Central memory CD8-positive, alpha-beta T cell (primary cell): ENCODE measurements at regions not wholly inside any gene's neighbourhood (a gene's known extent, or its start where the extent isn't known, plus 50 kb on each side); places are given as distances from the start of the nearest gene placed in this dataset.

Experiments used
- ATAC-seq: fragments of 150-1000 bp; cut with Tn5 transposase; replicated peaks from 2 replicates; pipeline ENCODE4 v1.10.0; 2022; ENCODE audit warnings: mild to moderate bottlenecking, moderate FRiP score, moderate number of reproducible peaks; ENCODE audit not compliant: poor library complexity, severe bottlenecking; ENCODE audit errors: extremely low read depth
- DNase-seq, 2 donors: peaks; one replicate each; pipeline ENCODE4 v3.0.0; 2021; ENCODE audit warnings: low spot score in 2 of 2
- H3K27ac Mint-ChIP-seq: one replicate; pipeline ENCODE4 v1.8.0; 2022; ENCODE audit warnings: low read depth, mild to moderate bottlenecking, moderate library complexity, mixed read lengths
- H3K27me3 Mint-ChIP-seq: one replicate; pipeline ENCODE4 v1.8.0; 2022; ENCODE audit warnings: mixed read lengths
- H3K36me3 Mint-ChIP-seq: one replicate; pipeline ENCODE4 v1.8.0; 2022; ENCODE audit warnings: mild to moderate bottlenecking, moderate library complexity, mixed read lengths; ENCODE audit not compliant: insufficient read depth
- H3K4me1 Mint-ChIP-seq: one replicate; pipeline ENCODE4 v1.8.0; 2022; ENCODE audit warnings: mixed read lengths
- H3K4me3 Mint-ChIP-seq: one replicate; pipeline ENCODE4 v1.8.0; 2022; ENCODE audit warnings: mild to moderate bottlenecking, moderate library complexity, mixed read lengths
- H3K9me3 Mint-ChIP-seq: one replicate; pipeline ENCODE4 v1.8.0; 2022; ENCODE audit warnings: mixed read lengths

DNA sequence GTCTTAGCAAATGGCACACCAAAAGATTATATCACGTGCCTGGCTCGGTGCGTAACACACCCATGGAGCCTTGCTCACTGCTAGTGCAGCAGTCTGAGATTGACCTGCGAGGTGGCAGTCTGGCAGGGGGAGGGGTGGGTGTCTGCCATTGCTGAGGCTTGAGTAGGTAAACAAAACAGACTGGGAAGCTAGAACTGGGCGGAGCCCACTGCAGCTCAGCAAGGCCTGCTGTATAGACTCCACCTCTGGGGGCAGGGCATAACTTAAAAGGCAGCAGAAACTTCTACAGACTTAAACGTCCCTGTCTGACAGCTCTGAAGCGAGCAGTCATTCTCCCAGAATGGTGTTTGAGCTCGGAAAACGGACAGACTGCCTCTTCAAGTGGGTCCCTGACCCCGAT, 55.9 kb upstream of the FSHR start:
- H3K4me1 Mint-ChIP-seq = no peaks in the 10 kb centered on the region
- ATAC-seq (no peak), DNase-seq (no peak)
- H3K27ac Mint-ChIP-seq = no peak overlapping the region
- H3K9me3 Mint-ChIP-seq = peaks cover 22% of the 10 kb centered on the region
- no peaks in the 10 kb centered on the region for H3K27me3 Mint-ChIP-seq
- no peaks in the 10 kb centered on the region for H3K36me3 Mint-ChIP-seq
- H3K4me3 Mint-ChIP-seq = no peak overlapping the region

DNA sequence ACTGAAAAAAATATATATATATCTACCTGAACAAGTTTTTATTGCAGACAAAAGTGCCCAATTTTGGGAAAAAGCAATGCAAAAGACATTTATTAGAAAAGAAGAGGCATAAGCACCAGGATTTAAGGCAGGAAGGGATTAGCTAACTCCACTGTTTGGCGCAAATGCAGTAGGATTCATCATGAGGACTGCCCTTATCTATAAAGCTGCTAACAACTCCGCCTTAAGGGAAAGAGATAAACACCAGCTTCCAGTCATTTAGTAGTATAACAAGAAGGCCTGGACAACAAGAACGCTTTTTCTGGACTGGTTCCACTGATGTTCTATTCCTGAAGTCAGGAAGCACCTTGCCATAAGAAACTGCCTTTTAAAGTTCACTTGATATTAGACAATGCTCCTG, 52.9 kb upstream of the FSHR start:
- H3K27me3 Mint-ChIP-seq = no peaks in the 10 kb centered on the region
- ATAC-seq (no peak), DNase-seq (no peak)
- peaks cover 20% of the 10 kb centered on the region for H3K9me3 Mint-ChIP-seq
- H3K4me3 Mint-ChIP-seq = no peak overlapping the region
- H3K27ac Mint-ChIP-seq = no peak overlapping the region
- no peaks in the 10 kb centered on the region for H3K36me3 Mint-ChIP-seq
- H3K4me1 Mint-ChIP-seq = no peaks in the 10 kb centered on the region
